Endothelial cell (in vitro differentiated cells): ENCODE measurements at regions not wholly inside any gene's neighbourhood (a gene's known extent, or its start where the extent isn't known, plus 50 kb on each side); places are given as distances from the start of the nearest gene placed in this dataset.

Experiments used
- DNase-seq: peaks from one replicate; pipeline ENCODE4 v3.0.0; 2021; ENCODE audit warnings: low spot score
- H3K27ac Mint-ChIP-seq: one replicate; pipeline ENCODE4 v1.8.0; 2021; ENCODE audit warnings: mixed read lengths, inconsistent platforms; ENCODE audit not compliant: unreplicated experiment
- H3K27me3 Mint-ChIP-seq: one replicate; pipeline ENCODE4 v1.8.0; 2021; ENCODE audit warnings: mild to moderate bottlenecking, moderate library complexity, mixed read lengths, inconsistent platforms; ENCODE audit not compliant: unreplicated experiment
- H3K36me3 Mint-ChIP-seq: one replicate; pipeline ENCODE4 v1.8.0; 2021; ENCODE audit warnings: mild to moderate bottlenecking, low read depth, mixed read lengths, inconsistent platforms; ENCODE audit not compliant: unreplicated experiment
- H3K4me1 Mint-ChIP-seq: one replicate; pipeline ENCODE4 v1.8.0; 2021; ENCODE audit warnings: mild to moderate bottlenecking, mixed read lengths, inconsistent platforms; ENCODE audit not compliant: unreplicated experiment
- H3K4me3 Mint-ChIP-seq: one replicate; pipeline ENCODE4 v1.8.0; 2021; ENCODE audit warnings: mild to moderate bottlenecking, mixed read lengths, inconsistent platforms; ENCODE audit not compliant: unreplicated experiment
- H3K9me3 Mint-ChIP-seq: one replicate; pipeline ENCODE4 v1.8.0; 2021; ENCODE audit warnings: mixed read lengths, inconsistent platforms; ENCODE audit not compliant: unreplicated experiment
- TF ChIP-seq, protein P1 (sequence below): fragments of 200-600 bp; sonication (generic); IDR thresholded peaks from one replicate; pipeline ENCODE4 v1.5.0; 2021; ENCODE audit warnings: antibody characterized with exemption; ENCODE audit not compliant: unreplicated experiment

- TF ChIP-seq, protein P1, sequence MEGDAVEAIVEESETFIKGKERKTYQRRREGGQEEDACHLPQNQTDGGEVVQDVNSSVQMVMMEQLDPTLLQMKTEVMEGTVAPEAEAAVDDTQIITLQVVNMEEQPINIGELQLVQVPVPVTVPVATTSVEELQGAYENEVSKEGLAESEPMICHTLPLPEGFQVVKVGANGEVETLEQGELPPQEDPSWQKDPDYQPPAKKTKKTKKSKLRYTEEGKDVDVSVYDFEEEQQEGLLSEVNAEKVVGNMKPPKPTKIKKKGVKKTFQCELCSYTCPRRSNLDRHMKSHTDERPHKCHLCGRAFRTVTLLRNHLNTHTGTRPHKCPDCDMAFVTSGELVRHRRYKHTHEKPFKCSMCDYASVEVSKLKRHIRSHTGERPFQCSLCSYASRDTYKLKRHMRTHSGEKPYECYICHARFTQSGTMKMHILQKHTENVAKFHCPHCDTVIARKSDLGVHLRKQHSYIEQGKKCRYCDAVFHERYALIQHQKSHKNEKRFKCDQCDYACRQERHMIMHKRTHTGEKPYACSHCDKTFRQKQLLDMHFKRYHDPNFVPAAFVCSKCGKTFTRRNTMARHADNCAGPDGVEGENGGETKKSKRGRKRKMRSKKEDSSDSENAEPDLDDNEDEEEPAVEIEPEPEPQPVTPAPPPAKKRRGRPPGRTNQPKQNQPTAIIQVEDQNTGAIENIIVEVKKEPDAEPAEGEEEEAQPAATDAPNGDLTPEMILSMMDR = no peak
- Mint-ChIP-seq H3K27ac (no peak overlapping the region), H3K9me3 (no peaks in the 10 kb centered on the region), H3K36me3 (no peaks in the 10 kb centered on the region), H3K27me3 (peaks cover 1% of the 10 kb centered on the region), H3K4me3 (no peak overlapping the region), H3K4me1 (no peaks in the 10 kb centered on the region)
- no peak for DNase-seq
Observed at GRCh38 chr12:97160277-97160676, 253.2 kb downstream of the NEDD1 start.

DNA sequence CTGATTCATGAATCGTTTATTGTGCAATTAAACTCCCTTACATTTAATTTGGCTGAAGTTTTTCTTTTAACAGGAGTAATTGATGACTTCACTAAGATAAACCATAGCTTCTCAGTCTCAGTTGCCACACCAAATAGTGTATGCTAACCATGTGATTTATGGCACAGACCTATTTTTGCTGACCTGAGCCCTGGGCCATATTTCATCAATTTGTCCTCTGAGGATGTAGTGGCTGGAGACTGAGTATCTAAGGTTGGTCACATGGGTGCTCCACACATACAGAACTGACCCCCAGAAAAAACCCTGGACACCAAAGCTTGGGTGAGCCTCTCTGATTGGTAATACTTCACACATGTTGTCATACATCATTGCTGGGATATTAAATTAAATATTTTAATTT lies 255.1 kb downstream of the NEDD1 start:
- peaks cover 1% of the 10 kb centered on the region for H3K27me3 Mint-ChIP-seq
- H3K4me1 Mint-ChIP-seq = no peaks in the 10 kb centered on the region
- no peak for DNase-seq
- no peaks in the 10 kb centered on the region for H3K36me3 Mint-ChIP-seq
- H3K9me3 Mint-ChIP-seq = no peaks in the 10 kb centered on the region
- no peak overlapping the region for H3K4me3 Mint-ChIP-seq
- H3K27ac Mint-ChIP-seq = no peak overlapping the region
- TF ChIP-seq, protein P1 = no peak

DNA sequence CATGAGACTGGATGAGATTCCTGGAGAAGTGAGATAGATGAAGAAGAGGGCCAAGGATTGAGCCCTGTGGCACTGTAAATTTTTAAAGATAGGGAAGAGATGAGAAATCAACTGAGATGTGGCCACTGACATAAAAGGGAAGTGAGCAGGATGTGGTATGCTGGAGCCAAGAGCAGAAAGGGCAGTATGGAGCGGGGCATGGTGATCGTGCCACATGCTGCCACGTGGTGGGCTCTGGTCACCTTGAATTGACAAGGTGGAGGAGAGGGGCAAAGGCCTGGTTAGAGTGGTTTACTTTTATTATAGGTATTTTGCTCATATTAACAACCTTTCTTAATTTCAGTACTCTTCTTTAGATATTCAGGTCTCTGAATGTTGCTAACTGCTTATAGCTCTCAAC lies 257.9 kb downstream of the NEDD1 start:
- Mint-ChIP-seq H3K27ac (no peak overlapping the region), H3K36me3 (no peaks in the 10 kb centered on the region), H3K4me1 (no peaks in the 10 kb centered on the region), H3K9me3 (no peaks in the 10 kb centered on the region), H3K27me3 (peaks cover 1% of the 10 kb centered on the region), H3K4me3 (no peak overlapping the region)
- no peak for DNase-seq
- TF ChIP-seq, protein P1 = no peak

DNA sequence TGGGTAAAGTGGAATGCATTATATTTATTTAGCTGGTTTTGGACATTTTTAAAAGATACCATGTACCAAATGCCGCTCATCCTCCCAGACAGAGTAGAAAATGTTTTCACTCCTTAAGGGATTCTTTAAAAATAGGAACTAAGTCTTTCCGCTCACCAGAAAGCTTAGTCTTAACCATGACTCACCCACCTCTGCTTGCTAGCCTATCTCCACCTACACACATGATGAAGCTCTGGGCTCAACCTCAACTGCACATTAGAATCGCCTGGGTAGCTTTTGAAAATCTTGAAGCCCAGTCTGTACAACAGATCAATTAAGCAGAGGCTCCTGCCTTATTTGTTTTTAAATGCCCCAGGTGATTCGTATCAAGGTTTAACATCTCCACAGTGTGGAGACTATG lies 260.5 kb downstream of the NEDD1 start:
- TF ChIP-seq, protein P1 = no peak
- no peaks in the 10 kb centered on the region for H3K9me3 Mint-ChIP-seq
- H3K4me1 Mint-ChIP-seq = no peaks in the 10 kb centered on the region
- H3K36me3 Mint-ChIP-seq = no peaks in the 10 kb centered on the region
- no peak overlapping the region for H3K4me3 Mint-ChIP-seq
- DNase-seq = no peak
- H3K27ac Mint-ChIP-seq = no peak overlapping the region
- H3K27me3 Mint-ChIP-seq = no peaks in the 10 kb centered on the region

GRCh38 chr12:97168804-97169203 lies 261.7 kb downstream of the NEDD1 start:
- TF ChIP-seq, protein P1 = no peak
- DNase-seq = no peak
- no peak overlapping the region for H3K27ac Mint-ChIP-seq
- H3K9me3 Mint-ChIP-seq = no peaks in the 10 kb centered on the region
- no peak overlapping the region for H3K4me3 Mint-ChIP-seq
- H3K36me3 Mint-ChIP-seq = no peaks in the 10 kb centered on the region
- H3K4me1 Mint-ChIP-seq = no peaks in the 10 kb centered on the region
- no peaks in the 10 kb centered on the region for H3K27me3 Mint-ChIP-seq
